Cerebellar cortex (tissue), 1 donor: ENCODE measurements at regions not wholly inside any gene's neighbourhood (a gene's known extent, or its start where the extent isn't known, plus 50 kb on each side); places are given as distances from the start of the nearest gene placed in this dataset.
"Not testable (repeated sequence)": the region's sequence is repeated elsewhere in the genome, so short reads cannot be mapped to it uniquely, and the experiment has no call there.

ENCODE experiments used
- DNase-seq: peaks from one replicate; pipeline ENCODE4 v3.0.0-alpha.2; 2015; ENCODE audit warnings: low spot score

- no peak for DNase-seq
Measured at GRCh38 chr6:163739408-163739725, 324.8 kb downstream of the QKI start.

DNA sequence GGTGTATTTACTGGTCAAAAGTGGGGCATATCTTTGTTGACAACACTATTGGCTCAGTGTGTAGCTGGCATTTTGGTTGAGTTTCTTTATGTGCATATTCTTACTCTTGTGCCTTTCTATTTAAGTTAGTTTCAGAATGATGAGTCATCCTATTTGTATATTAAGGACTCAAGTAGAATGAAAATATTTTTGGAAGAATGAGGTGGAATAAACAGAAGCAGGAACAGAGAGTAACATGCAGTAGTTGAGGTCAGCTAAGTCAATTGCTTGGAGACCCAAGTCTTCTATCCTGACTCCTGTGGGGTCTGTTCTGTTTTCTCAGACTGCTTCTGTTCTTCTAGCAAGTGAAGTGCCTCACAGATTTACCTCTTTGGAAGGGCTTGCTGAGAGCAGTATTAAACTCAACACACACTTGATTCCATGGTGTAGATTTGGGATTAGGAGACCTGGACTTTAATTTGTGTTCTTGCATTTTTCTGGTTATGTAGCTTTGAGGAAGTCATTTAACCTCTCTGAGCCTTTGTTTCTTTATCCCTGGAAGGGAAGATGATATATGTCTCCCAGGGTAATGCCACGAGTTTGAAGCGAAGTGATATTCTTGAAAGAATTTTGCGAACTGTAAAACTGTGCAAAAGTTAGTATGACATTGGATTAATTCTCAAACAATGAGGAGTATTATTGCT is 324.3 kb downstream of the QKI start:
- DNase-seq, result no peak

GRCh38 chr6:163738304-163738703 is 323.8 kb downstream of the QKI start:
- DNase-seq, result no peak

GRCh38 chr6:163735076-163735475 is 320.6 kb downstream of the QKI start:
- no peak for DNase-seq

DNA sequence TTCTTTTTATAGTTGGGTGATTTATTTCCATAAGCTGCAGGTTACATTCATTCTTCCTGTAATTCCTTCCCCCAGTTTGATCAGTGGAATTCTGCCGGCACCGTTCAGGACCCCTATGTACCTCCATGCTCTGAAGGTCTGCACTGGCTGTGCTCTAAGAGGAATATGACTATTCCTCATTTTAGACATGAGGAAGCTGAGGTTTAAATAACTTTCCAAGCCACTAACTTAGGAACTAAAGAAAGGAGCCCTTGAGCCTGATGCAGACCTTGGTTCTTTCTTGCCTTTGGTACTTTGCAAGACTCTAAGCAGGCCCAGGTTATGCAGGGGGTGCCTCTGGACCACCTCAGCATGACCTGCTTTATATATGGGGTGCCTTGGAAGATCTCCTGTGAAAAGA is 318.5 kb downstream of the QKI start:
- no peak for DNase-seq

GRCh38 chr6:163732479-163732878 is 318.0 kb downstream of the QKI start:
- DNase-seq, result no peak

DNA sequence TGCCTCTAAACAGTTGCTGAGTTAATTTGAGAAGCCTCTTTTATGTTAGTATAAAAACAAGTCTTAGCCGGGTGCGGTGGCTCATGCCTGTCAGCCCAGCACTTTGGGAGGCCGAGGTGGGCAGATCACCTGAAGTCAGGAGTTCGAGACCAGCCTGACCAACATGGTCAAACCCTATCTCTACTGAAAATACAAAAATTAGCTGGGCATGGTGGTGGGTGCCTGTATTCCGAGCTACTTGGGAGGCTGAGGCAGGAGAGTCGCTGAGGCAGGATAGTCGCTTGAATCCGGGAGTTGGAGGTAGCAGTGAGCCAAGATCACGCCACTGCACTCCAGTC is 317.5 kb downstream of the QKI start:
- DNase-seq, result not testable (repeated sequence)

DNA sequence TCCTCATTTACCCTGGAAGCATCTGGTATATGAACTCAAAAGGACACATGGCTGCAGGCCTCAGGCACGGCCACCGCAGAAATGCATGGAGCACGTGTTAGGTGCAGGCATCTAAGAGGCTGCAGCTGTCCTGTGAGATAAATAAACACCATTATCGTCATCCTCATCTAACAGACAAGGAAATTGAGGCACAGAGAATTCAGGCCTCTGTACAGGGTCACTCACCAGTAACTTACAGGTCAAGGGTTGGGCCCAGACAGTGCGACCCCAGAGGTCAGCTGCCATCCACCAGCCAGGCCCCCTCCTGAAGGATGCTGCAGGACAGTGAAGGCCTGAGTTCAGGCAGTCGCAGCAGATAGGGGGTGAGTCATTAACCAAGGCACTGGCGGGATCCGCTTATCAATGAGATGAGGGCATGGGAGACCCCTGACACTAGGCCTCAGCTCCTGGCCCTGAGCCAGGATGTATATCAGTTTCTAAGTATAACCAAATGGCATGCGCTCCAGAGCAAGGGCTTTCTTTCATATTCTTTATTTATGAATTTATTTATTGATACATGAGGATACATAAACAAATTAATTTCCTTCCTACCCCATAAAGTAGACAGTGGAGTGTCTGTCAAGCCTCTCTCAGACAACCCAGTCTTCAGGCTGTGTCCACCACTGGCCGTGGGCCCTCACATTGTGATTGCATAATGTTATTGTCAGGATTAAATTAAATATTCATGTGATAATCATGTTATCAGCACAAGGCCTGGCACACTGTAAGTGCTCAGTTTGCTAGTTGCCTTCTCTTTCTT is 316.9 kb downstream of the QKI start:
- no peak for DNase-seq

- DNase-seq, result no peak
Measured at GRCh38 chr6:163730246-163731210, 316.0 kb downstream of the QKI start.

DNA sequence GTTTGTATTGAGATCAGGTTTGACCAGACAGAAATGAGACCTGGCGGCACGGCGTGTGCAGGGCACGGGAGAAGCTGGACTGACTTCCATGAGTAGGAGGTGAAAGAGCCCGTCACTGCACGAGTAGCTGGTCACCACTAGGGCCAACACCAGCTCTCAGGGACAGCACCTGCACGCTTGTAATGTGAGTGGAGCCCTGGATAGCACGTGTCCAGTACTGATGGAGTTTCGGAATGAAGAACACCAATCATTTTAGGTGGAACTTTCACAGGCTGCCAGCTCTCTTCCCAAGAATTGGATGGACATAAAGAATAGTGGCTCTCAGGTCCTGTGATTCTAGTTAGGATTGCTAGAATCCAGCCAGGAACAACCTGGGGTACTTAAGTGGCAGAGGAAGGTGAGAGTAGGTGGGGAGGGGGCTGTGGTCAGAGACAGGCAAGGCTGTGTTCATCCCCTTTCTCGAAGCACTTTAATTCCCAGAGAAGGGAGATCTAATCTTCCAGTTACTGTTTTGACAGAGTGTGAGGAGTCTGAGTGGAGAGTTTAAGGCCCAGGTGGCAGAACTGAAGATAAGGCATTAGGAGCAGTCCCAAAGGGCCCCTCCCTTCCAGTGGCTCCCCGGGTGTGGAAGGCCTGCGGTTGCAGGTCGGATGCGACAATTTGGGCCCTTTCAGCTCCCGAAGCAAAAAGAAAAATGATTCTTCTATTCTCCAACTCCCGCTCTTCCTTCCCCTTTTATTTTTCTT is 314.8 kb downstream of the QKI start:
- DNase-seq, result no peak

DNA sequence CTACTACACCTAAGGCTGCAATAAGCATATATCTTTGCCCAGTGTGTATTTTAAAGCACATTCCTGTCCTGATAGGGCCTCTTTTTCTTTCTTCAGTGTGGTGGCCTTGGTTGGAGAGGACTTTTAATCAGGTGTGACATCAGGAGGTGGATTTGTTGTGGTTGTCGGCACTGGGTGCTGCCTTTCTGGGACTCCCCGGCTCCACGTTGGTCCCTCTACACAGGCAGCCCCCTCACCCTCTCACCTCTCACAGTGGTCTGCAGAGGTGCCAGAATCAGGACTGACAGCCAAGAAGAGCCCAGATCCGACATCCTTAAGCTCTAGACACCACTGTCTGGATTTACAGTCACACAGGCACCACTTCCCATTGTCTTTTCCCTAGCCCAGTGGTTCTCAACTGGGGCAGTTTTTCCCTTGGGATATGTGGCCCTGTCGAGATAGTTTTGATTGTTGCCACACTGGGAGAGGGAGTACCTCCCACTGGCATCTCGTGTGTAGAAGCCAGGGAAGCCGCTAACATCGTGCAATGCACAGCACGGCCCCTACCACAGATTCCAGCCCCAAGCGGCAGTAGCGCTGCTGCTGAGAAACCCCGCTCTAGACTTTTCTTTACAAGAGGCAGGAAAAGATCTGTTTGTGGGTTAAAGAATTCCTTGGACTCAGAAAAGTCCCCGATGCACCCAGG is 314.1 kb downstream of the QKI start:
- DNase-seq, result no peak

- no peak for DNase-seq
Measured at GRCh38 chr6:163726037-163726695, 311.6 kb downstream of the QKI start.

DNA sequence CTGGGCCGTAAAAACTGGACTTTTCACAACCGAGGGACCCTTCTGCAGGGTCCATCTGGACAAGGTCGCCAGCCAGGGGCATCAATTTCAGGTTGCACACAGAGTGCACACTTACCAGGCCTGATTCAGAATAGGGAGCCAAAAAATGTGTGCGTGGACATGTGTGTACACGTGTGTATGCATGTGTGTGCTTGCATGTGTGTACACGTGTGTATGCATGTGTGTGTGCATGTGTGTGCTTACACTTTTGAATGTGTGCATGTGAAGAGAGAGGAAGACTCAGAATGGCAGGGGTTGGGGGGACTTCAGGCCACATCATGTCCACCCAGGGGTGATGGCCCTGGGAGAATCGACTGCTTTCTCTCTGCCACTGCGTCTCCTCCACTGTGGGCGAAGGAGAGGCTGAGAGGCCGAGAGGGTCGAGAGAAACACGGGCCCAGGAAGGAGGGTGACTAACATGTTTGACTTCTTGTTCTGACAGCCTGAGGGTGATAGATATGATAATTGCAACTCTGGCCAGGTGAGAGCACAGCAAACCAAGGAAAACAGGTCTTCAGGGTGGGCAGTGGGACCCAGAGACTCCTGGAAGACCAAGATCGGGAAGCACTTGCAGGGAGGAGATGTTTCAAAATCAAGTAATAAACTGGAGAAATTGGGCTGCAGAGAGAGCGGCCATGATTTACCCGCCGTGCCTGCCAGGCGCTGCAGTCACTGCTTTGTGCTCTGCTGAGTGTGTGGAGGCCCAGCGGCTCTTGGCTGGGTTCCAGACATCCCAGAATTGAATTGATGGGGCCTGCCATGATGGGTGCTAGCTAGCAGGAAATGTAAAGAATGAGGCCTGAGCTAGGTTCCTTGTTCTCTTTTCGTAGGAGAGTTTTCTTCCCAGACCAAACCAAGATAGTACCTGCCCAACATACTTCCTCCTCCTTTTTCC is 310.8 kb downstream of the QKI start:
- no peak for DNase-seq

GRCh38 chr6:163724196-163724595 is 309.7 kb downstream of the QKI start:
- no peak for DNase-seq

DNA sequence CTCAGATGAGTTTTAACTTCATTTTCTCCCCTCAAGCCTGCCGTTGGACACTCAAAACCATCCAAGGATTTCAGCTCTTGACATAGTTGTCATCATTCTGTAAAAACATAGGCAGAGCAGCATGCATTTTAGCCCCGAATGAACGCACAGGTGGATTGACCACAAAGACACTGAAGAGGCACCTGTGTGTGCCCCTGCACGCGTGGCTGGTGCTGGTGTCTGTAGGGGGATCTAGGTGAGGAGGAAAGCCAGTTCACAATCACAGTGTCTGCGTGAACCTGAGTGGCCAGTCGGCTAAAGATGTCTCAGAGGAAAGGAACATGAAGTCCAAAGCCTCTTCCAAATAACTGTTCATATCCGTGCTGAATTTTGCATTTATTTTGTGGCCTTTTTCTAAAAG is 309.2 kb downstream of the QKI start:
- no peak for DNase-seq

DNA sequence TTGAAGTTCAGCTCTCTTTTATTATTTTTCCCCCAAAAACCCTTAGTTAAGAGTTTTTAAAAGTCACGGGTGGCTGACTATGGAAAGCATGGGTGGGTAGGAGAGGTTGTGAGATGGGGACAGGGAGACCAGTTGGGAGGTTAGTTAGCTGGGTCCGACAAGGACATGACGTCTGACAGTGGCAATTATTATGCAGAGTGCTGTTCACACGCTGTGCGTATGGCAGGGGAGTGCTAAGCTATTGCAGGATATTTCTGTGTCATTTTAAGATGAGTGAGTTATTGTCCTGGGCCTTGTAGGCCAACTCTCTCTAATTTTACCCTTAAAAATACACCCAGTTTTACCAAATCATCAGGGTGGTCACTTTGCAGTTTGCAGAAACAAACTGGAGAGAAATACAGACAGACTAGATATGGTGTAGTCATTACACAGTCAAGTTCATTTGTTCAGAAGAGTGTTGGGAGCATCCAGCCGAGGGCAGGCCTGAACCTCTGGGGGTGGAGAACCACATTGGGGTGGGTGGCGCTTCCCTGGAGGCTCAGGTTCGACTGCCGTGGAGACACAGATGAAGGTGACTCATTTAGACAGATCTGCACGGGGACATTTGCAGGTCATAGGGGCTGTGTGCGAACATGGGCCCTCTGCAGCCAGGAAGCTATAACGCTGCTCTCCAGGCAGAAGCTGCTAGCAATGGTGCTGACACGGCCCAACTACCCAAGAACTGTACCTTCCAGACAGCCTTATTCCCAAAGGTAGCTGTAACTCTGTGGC is 307.6 kb downstream of the QKI start:
- no peak for DNase-seq

- no peak for DNase-seq
Measured at GRCh38 chr6:163721435-163721834, 306.9 kb downstream of the QKI start.

GRCh38 chr6:163720460-163721235 is 306.1 kb downstream of the QKI start:
- no peak for DNase-seq
